Sigmoid colon (tissue), 4 donors: ENCODE measurements at regions not wholly inside any gene's neighbourhood (a gene's known extent, or its start where the extent isn't known, plus 50 kb on each side); places are given as distances from the start of the nearest gene placed in this dataset.

Experiments used
- CTCF ChIP-seq, 4 experiments: fragments of 450-650 bp in 3 of 4; fragments of 200-600 bp in 1 of 4; IDR thresholded peaks; one replicate each; pipeline ENCODE4 v1.5.1; 2016 to 2019; ENCODE audit warnings: antibody characterized with exemption in 4 of 4, mild to moderate bottlenecking in 3 of 4, moderate library complexity in 2 of 4
- EP300 ChIP-seq, 4 donors: sonication (generic); formaldehyde crosslinking; IDR thresholded peaks; one replicate each; pipeline ENCODE4 v1.6.1; 2017; ENCODE audit warnings: antibody characterized with exemption in 4 of 4
- POLR2A ChIP-seq, 2 donors: fragments of 450-650 bp; IDR thresholded peaks; one replicate each; pipeline ENCODE4 v1.6.1; 2016; ENCODE audit warnings: antibody characterized with exemption in 2 of 2, mild to moderate bottlenecking in 2 of 2, moderate library complexity in 2 of 2
- POLR2AphosphoS5 ChIP-seq, 4 donors: sonication (generic); formaldehyde crosslinking; IDR thresholded peaks; one replicate each; pipeline ENCODE4 v1.6.1; 2017; ENCODE audit warnings: antibody characterized with exemption in 4 of 4

- TF ChIP-seq CTCF (IDR thresholded peaks at IDR 0.05) (no peak), EP300 (IDR thresholded peaks at IDR 0.05) (no peak), POLR2A (IDR thresholded peaks at IDR 0.05) (no peak), POLR2AphosphoS5 (IDR thresholded peaks at IDR 0.05) (no peak)
These were observed 85.3 kb upstream of the FOXP4 start for GRCh38 chr6:41460742-41461336.
